Stimulated activated CD8-positive, alpha-beta memory T cell treated with anti-CD3 and anti-CD28 coated beads, Interleukin-4, amount 100 ng/mL, for 24 hours (primary cell): ENCODE measurements at regions not wholly inside any gene's neighbourhood (a gene's known extent, or its start where the extent isn't known, plus 50 kb on each side); places are given as distances from the start of the nearest gene placed in this dataset.

ENCODE experiments used
- DNase-seq: peaks from one replicate; pipeline ENCODE4 v3.0.0-alpha.2; 2020; ENCODE audit warnings: low read depth

DNA sequence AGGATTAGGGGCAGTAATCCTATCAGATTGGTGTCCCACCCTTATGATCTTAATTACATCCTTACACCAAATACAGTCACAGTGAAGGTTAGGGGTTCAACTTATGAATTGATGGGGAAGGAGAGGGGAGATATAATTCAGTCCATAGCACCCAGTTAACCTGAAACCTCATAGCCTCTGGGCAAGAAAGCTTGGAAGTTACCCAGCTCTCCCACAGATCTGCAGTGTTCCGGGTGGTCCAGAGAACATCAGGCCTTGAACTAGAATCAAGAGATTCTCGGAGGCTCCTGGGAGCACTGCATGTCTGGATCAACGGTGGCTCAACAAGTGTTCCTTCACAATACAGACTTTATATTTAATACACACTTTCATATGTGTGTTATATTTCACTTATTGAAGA, 392.6 kb upstream of the MARCKS start:
- DNase-seq, result no peak

DNA sequence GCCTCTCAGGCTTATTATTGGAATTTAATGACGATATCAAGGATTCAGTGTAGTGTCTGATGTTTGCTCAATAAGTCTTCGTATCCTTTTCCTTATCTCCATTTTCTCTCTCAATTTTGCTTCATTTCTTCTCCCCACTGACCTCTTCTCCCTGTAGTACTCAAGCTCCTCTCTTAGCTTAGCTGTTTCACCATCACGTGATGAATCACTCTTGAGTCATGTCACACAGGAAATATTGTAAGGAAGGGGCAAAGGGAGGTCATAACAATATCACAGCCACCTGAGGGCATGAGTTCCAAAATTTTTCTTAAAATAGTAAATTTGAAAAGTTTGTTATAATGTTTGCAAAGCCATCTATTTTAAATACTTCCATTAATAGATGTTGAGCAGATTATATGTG, 392.2 kb upstream of the MARCKS start:
- DNase-seq, result no peak

GRCh38 chr6:113466526-113466925, 390.6 kb upstream of the MARCKS start:
- DNase-seq, result no peak

- DNase-seq, result no peak
Observed at GRCh38 chr6:113475392-113475791, 381.8 kb upstream of the MARCKS start.

- DNase-seq, result no peak
Observed at GRCh38 chr6:113476937-113477839, 380.0 kb upstream of the MARCKS start.

DNA sequence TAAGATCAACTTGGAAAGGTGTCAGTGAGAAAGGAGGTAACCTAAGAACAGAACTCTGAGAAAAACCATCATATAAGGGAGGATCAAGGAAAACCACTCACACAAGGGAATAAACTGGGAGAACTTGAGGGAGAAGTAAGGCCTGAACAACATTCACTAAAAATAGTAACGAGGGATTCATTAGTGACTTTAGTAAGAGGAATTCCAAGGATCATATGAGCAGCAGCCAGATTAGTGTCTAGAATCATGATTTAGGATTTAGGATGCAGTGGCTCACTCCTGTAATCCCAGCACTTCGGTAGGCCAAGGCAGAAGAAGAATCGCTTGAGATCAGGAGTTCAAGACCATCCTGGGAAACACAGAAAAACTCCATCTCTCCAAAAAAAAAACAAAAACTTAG, 376.5 kb upstream of the MARCKS start:
- no peak for DNase-seq

GRCh38 chr6:113481458-113481857, 375.7 kb upstream of the MARCKS start:
- DNase-seq, result no peak

DNA sequence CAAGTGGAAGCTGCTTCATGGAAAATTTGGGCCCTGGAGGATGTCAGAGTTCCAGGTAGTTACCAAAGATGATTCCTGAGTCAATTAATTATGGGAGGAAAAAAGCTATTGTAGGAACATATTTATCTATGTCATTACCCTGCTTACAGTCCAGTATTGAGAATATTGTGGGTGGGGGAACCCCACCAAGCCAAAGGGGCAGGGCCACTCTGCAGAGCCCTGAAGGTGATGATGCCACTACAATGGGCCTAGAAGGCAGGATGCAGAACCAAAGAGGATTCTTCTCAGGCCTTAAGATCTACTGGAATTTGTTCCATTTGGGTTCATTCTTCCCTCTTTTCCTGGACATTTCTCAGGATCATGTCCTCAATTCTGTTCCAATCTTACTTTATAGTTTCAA, 375.2 kb upstream of the MARCKS start:
- DNase-seq, result no peak

- DNase-seq, result no peak
Observed at GRCh38 chr6:113482771-113483170, 374.4 kb upstream of the MARCKS start.

DNA sequence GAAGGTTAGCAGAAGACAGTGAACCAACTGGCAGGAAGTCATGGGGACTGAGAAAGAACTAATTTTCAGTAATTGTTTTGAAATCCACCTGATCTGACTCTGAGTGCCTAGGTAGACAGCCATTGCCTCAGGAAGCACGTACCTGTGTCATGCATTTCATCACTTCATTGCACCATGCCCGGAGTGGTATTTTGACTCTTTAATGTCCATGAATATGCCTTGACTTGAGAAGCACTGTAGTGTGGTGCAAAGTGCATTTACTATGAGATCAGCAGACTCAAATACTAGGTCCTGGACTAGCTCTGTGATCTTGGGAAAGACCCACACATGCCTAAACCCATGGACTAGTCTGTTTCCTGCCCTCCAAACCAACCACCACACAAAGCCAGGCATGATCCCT, 370.9 kb upstream of the MARCKS start:
- DNase-seq, result no peak

GRCh38 chr6:113487489-113488058, 369.6 kb upstream of the MARCKS start:
- DNase-seq, result no peak

DNA sequence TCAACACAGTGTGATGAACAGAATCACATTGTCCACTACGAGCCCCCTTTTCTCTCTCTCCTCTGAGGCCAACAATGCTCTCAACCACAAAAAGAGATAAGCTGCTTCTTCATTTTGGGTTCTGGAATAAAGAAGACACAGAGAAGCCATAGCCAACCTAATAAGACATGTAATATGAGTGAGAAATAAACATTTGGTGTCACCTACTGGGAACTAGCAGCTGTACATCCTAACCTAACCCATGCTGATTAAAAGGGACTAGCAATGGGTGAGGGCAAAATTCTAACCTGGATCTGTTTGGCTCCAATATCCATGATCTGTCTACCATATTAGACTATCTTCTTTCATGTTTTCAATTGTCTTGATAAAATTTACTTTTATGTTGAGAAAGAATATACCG, 369.1 kb upstream of the MARCKS start:
- no peak for DNase-seq

DNA sequence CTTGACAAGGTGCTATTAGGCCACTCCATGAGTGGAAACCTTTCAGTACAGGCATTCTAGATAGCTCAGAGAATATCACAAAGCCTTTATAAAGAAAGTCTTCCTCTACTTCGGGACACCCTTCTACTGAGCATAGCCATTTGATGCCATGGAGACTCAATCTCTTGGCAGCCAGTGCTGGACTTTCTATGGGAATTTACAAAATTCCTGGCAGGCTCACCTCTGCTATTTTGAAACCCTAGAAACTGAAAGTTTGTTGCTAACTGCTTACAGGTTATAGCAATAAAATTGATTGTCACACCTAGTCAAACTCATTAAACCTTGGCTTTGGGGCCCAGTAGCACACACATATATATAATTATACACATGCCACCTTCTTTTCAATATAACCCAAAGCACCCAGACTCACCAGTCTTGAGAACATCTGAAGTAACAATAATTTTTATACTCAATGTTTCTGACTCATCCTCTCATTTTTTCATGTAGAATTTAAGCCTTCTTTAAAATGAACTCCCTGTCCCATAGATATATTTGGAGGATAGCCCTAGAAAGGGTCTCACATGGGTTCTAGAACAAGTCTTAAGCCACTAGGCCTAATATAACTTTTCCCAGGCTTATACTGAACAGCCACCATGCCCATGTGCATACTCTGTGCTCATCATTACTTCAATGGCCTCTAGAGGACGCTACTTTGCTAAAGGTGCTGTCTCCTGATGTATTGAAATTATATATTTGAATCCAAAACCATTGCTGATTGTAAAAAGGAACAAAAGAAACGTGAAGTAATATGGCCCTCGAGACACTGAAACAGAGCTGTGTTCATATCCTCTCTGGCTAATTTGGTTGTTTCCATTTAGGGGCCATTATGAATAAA, 368.1 kb upstream of the MARCKS start:
- no peak for DNase-seq

DNA sequence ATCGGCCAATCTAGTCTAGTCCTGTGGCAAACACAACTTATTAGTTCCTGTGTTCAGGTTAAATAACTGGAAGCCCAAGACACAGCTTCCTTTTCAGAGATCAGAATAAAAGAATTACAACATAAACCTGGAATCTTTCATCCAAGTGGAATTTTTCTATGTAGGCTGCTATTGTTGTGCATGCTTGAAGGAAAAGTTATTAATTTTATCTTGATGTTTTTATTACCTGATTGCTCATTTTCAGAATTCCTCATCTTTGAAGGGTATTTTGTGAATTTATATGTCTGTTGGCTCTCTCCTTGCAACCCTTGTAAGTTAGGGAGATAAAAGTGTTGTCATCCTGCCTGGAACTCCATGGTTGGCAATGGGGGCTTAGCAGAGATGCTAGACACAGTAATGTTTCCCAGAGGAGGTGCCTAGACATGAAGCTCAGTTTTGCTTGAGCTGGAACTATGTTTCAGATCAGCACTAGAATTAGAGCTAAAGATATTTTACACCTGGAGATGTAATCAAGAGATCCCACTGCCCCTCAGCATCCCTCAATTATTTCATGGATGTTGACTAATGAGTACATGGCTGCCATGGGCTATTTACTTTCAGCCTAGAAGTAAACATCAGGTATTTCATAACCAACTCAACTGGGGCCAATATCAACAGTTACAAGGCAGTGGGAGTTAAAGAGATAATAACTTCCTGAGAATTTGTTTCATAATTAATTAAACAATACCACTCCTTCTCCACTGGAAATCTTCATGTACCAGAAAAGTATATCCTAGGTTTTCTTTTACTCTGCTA, 367.0 kb upstream of the MARCKS start:
- DNase-seq, result no peak

DNA sequence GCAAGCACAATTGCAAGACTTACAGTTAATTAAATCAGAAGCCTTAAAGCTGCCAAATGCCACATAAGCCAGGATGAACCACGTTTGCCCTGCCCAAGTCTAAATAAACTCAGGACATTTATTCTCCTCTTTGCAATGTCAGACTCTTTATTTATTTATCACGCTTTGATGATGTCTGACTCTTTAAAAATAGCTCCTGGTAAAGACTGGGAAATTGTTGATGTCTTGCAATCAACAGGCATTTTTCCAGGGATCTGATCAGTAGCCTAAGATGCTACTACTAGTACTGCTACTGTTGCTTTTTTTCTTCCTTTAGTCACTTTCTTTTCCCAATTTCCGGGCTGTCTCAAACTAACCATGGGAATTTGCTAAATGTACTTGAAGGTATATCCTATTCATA, 365.8 kb upstream of the MARCKS start:
- no peak for DNase-seq

DNA sequence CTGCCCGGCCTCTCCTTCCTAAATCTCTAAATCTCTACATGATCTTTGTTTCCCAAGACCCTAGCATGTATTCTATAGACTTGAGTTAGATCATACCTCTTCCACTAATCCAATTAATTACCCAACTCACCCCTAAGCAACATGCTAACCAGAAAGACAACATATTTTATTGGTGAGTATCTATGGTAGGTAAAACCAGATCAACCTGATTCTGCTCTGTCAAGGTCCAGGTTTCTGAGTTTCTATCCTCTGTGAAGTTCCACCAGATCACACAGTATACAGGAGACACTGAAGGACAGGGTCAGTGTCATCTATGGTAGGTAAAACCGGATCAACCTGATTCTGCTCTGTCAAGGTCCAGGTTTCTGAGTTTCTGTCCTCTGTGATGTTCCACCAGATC, 363.2 kb upstream of the MARCKS start:
- no peak for DNase-seq

DNA sequence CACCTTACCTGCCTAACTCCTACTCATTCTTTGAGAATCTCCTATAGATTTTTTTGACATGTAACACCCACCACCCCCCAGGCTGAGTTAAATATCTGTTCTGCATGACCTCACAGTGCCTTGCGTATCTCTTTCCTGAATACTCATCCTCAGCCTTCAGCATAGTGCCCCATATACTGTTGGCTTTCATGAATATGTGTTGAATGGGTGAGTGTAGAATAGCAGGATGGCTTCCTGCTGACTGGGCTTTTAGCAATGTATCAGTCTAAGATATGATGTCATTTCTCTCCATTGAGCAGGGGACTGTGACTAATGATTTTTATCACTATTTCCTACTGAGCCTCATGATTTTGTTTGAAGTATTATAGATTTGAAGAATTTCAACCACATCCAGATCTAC, 361.6 kb upstream of the MARCKS start:
- DNase-seq, result no peak

DNA sequence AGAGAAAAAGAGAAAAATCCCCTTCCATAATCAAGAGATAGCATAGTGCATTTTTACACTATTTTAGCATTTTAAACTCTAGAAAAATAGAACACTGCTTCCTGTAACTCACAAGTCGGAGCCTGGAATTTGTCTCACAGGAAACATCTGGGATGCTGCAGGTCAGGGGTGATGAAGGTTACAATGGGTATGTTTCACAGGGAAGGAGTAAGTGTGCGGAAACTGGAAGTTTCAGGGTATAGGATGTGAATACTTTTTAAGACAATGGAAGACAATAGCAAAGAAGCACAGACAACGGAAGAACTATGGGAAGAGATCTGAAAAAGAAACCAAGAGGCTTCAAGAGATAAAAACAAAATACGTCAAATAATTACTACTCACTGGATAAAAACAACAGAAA, 361.0 kb upstream of the MARCKS start:
- no peak for DNase-seq

DNA sequence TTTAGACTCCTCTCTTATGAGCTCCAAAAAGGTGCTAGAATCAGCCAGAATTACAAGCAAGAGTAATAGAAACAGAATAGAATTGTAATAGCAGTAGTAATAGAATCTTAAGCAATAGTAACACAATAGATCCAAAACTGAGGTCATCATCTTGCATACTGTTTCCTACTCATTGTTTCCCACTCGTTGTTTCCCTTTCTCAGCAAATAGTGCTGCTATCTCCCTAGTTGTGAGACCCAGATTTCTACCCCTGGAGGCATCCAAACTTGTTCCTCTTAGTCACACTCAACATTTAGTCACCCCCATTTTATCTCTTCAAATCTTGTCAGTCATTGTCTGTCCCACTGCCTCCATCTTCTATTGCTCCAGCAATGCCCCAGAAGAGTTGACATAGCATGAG, 356.9 kb upstream of the MARCKS start:
- no peak for DNase-seq

DNA sequence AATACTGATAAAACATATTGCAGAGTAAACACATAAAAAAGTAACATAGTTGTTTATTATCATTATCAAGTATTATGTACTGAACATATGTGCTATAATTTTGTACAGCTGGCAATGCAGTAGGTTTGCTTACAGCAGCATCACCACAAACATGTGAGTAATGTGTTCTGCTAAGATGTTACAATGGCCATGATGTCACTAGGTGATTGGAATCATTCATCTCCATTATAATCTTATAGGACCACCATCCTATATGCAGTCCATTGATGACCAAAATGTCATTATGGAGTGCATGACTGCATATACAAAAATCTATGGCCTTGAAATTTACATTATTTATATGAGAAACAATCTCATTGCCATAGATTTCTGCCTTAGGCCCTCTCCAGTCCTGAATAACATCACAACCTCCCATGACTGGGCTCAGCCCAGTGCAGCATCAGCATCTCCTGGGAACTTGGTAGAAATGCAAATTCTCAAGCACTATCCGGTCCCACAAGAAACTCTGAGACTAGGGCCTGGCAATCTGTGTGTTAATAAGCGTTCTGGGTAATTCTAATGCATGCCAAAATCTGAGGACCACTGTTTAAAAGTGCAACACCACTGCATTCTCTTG, 352.0 kb upstream of the MARCKS start:
- DNase-seq, result no peak

DNA sequence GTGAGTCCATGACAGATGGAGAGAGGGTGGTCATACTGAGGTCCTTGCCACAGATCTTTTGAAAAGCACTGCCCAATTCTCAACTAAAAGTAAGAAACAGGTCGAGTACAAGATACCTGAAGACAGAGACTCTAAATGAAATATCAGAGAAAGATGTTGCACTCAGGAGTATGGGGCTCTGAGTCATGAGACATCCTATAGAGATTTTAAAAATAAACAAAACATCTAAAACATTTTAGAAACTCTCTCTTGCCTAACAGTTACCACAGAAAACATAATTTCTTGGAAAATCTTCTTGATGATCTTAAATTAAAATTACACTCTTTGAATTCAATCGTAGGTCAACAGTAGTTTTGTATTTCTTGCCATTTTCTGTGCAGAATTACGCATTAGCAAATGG, 348.9 kb upstream of the MARCKS start:
- no peak for DNase-seq

DNA sequence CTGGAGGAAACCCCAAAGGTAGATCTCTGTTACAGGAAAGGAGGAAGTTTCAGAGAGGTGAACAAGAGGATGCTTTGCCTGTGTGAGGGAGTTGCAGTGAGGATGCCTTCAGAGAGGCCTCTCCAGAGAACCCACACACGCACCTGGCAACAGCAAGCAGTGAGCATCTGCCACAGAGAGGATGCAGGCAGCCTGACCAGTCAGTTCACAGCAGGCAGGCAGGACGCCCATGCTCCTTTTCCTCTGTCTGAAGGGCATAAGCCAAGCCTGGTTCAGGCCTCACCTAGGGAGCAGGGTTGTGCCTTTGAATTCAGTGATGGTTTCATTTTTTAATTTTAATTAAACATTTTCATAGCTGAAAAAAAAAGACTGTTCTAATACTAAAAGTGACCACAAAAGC, 346.0 kb upstream of the MARCKS start:
- DNase-seq, result no peak
